ENCODE measurements at regions not wholly inside any gene's neighbourhood (a gene's known extent, or its start where the extent isn't known, plus 50 kb on each side); places are given as distances from the start of the nearest gene placed in this dataset.

- TF ChIP-seq POLR2A (IDR thresholded peaks at IDR 0.05; ENCODE audit: low read length), result no peak
- TF ChIP-seq GATA1 (IDR thresholded peaks at IDR 0.05; ENCODE audit: low read depth, low read length), result no peak
Observed at GRCh38 chr9:126223798-126224531, 102.7 kb upstream of the MVB12B start.

Data from erythroblast (primary cell).